ENCODE measurements at regions not wholly inside any gene's neighbourhood (a gene's known extent, or its start where the extent isn't known, plus 50 kb on each side); places are given as distances from the start of the nearest gene placed in this dataset.

GRCh38 chr3:176697284-176697889, 499.9 kb downstream of the TBL1XR1 start:
- no peak for DNase-seq
- Histone ChIP-seq H3K27me3 (no peaks in the 10 kb centered on the region), H3K9me3 (no peaks in the 10 kb centered on the region), H3K36me3 (no peaks in the 10 kb centered on the region), H3K27ac (no peak overlapping the region), H3K4me1 (no peaks in the 10 kb centered on the region), H3K4me3 (replicated peaks in 1 of 3) (no peak overlapping the region)
- no peak for TF ChIP-seq CTCF (IDR thresholded peaks at IDR 0.05)
- TF ChIP-seq POLR2A (IDR thresholded peaks at IDR 0.05) = no peak
- intact Hi-C loops (cut with DNase I) = no loop called here
- WGBS, 2 donors = 78 to 83% methylated on average over 9 of the region's 9 CpGs

- Histone ChIP-seq H3K4me3 (replicated peaks in 1 of 3) (no peak overlapping the region), H3K27me3 (no peaks in the 10 kb centered on the region), H3K36me3 (no peaks in the 10 kb centered on the region), H3K9me3 (no peaks in the 10 kb centered on the region), H3K27ac (no peak overlapping the region), H3K4me1 (no peaks in the 10 kb centered on the region)
- no peak for TF ChIP-seq POLR2A (IDR thresholded peaks at IDR 0.05)
- no peak for TF ChIP-seq CTCF (IDR thresholded peaks at IDR 0.05)
- intact Hi-C loops (cut with DNase I) = no loop called here
- no peak for DNase-seq
- 65 to 68% methylated on average over 4 of the region's 4 CpGs for WGBS, 2 donors
Measured at GRCh38 chr3:176696816-176697215, 500.5 kb downstream of the TBL1XR1 start.

- Histone ChIP-seq H3K36me3 (no peaks in the 10 kb centered on the region), H3K27ac (no peak overlapping the region), H3K27me3 (no peaks in the 10 kb centered on the region), H3K4me1 (no peaks in the 10 kb centered on the region), H3K9me3 (no peaks in the 10 kb centered on the region), H3K4me3 (replicated peaks in 1 of 3) (no peak overlapping the region)
- DNase-seq = no peak
- TF ChIP-seq POLR2A (IDR thresholded peaks at IDR 0.05) = no peak
- no peak for TF ChIP-seq CTCF (IDR thresholded peaks at IDR 0.05)
- 88 to 91% methylated on average over 4 of the region's 4 CpGs for WGBS, 2 donors
- intact Hi-C loops (cut with DNase I) = no loop called here
Measured at GRCh38 chr3:176692966-176693785, 504.1 kb downstream of the TBL1XR1 start.

- TF ChIP-seq CTCF (IDR thresholded peaks at IDR 0.05) (no peak), POLR2A (IDR thresholded peaks at IDR 0.05) (no peak)
Measured at GRCh38 chr3:176692199-176692965, 504.9 kb downstream of the TBL1XR1 start.

More at GRCh38 chr3:176692199-176692965, 504.9 kb downstream of the TBL1XR1 start:
- Histone ChIP-seq H3K4me3 (replicated peaks in 1 of 3) (no peak overlapping the region), H3K36me3 (no peaks in the 10 kb centered on the region), H3K9me3 (no peaks in the 10 kb centered on the region), H3K4me1 (no peaks in the 10 kb centered on the region), H3K27ac (no peak overlapping the region), H3K27me3 (no peaks in the 10 kb centered on the region)
- 62 to 67% methylated on average over 8 of the region's 8 CpGs for WGBS, 2 donors
- intact Hi-C loops (cut with DNase I) = no loop called here
- DNase-seq = no peak

All from thyroid gland (tissue), 4 donors.